CD4-positive, alpha-beta T cell treated with Interleukin-15 for 1 hour (primary cell): ENCODE measurements at regions not wholly inside any gene's neighbourhood (a gene's known extent, or its start where the extent isn't known, plus 50 kb on each side); places are given as distances from the start of the nearest gene placed in this dataset.
"Not testable (repeated sequence)": the region's sequence is repeated elsewhere in the genome, so short reads cannot be mapped to it uniquely, and the experiment has no call there.

Experiments
- DNase-seq: peaks from one replicate; pipeline ENCODE4 v3.0.0-alpha.2; 2020

DNA sequence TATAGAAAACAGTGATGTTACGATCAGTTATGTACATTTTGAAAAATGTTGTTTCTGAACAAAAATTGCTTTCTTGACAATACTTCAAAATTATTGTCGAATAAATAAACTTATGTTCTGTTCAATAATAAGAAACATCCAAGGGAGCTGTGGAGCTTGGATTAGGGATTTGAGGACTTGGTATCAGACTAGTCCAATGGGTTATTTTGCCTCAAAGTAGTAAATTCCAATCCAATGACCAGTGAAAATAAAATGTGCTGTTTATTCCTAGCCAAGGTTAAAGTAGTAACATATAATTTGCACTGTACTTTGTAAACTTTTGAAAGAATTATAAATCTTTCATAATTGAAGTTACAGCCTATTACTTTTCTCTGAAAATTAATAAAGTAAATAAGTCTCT is 79.1 kb upstream of the IVNS1ABP start:
- no peak for DNase-seq

- DNase-seq = no peak
These were observed 76.8 kb upstream of the IVNS1ABP start for GRCh38 chr1:185393815-185394214.

- no peak for DNase-seq
These were observed 76.2 kb upstream of the IVNS1ABP start for GRCh38 chr1:185393205-185393604.

- no peak for DNase-seq
These were observed 71.8 kb upstream of the IVNS1ABP start for GRCh38 chr1:185388815-185389214.

DNA sequence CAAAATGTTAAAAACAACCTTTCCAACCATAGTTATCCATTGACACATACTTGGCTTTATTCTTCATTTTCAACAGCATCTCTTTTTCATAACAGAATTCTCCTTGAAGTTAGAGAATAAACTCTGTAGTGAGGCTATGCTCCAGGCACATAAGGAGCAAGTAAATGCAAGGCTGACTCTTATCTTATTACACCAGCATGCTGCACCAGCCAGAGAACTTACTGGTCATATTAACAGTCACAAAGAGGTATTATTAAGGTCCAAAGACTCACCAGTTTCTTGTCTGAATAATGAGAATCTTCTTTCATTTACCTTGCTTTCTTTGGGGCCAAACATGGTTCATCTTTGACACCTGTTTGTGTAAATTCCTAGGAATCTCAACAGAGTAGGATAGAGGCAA is 71.3 kb upstream of the IVNS1ABP start:
- no peak for DNase-seq

DNA sequence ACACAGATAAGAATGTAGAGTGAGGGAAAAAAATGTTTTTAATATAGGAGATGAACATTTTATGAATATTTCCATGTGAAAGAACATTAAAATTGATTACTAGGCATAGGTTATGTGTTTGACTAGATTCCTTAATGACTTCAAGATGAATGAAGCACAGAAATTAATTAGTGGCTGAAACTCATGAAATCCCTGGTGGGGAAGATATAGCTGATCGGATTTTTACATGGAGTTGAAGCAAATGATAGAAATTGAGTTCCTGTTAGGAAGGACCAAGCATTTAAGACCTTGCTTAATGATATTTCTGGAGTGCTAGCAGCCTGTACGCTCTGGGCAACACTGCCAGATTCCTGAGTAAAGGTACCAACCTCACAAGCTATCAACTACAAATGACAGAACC is 68.9 kb upstream of the IVNS1ABP start:
- DNase-seq = no peak

DNA sequence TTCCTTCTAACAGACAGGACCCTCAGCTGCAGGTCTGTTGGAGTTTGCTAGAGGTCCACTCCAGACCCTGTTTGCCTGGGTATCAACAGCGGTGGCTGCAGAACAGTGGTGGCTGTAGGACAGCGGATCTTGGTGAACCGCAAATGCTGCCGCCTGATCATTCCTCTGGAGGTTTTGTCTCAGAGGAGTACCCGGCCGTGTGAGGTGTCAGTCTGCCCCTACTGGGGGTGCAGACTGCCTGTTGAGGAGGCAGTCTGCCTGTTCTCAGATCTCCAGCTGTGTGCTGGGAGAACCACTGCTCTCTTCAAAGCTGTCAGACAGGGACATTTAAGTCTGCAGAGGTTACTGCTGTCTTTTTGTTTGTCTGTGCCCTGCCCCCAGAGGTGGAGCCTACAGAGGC is 66.8 kb upstream of the IVNS1ABP start:
- not testable (repeated sequence) for DNase-seq

GRCh38 chr1:185377831-185378230 is 60.8 kb upstream of the IVNS1ABP start:
- DNase-seq = no peak

DNA sequence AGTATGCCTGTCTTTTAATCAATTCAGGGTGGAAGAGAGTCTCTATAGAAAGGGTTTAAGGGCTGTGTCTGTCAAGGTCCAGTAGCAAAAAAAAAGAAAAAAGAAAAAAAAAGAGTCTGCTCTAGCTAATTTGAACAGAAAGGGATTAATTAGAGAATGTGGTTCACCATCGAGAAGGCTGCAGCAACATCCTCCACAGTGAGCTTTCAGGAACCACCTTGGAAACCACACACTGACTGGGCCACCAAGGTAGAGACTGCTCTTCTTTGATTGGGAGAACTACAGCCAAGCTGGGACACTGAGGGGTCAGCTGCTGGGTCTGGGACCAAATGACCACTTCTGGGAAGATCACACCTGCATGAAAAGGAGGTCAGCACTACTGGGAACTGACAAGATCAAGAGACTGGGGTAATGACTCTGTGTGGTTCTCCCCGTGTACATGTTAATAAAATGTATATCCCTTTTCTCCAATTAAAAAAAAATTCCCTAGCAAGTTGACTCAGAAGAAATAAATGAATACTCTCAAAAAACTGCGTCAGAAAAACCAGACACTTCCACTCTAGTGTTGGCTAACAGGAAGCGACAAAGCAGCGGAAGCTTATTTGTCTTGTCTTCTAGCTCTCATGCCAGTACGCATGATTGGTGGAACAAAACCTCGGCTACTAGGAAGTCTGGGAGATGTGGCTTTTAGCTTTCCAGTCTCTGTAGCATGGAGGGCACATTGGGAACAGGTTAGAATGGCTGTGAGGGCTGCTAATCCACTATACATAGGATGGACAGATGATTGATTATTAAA is 60.0 kb upstream of the IVNS1ABP start:
- peak; percentile 48 for DNase-seq

DNA sequence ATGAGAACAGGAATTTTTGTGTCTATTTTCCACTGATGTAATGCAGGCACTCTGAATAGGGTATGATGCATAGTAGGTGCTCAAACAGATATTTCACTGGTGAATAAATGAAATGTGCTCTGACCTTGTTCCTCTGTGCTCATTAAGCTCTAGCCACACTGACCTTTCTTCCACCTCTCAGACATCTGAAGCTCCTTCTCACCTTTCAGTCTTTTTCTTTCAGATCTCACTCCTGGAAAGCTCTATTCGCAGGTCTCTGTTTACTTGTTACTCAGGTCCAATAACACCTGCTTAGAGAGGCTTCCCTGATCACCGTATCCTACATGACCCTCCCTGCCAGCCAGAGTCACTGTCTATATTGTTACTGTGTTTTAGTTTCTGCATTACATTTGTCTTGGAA is 59.2 kb upstream of the IVNS1ABP start:
- no peak for DNase-seq

DNA sequence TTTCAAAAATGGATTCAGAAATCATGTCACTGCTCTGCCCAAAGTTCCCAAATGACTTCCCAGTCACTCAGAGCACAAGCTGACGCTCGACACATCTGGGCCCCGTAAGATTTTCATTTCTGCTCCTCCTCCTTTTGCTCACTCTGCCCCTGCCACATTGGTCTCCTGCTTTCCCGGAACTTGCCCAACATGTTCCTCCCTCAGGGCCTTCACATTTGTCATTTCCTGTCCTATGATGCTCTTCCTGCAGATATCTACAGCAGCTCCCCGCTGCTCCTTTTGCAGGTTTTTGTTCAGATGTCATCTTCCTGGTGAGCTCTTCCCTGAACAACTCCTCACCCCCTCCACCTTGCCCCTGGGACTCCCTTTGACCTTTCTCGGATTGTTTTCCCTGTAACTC is 58.5 kb upstream of the IVNS1ABP start:
- peak; percentile 69 for DNase-seq

DNA sequence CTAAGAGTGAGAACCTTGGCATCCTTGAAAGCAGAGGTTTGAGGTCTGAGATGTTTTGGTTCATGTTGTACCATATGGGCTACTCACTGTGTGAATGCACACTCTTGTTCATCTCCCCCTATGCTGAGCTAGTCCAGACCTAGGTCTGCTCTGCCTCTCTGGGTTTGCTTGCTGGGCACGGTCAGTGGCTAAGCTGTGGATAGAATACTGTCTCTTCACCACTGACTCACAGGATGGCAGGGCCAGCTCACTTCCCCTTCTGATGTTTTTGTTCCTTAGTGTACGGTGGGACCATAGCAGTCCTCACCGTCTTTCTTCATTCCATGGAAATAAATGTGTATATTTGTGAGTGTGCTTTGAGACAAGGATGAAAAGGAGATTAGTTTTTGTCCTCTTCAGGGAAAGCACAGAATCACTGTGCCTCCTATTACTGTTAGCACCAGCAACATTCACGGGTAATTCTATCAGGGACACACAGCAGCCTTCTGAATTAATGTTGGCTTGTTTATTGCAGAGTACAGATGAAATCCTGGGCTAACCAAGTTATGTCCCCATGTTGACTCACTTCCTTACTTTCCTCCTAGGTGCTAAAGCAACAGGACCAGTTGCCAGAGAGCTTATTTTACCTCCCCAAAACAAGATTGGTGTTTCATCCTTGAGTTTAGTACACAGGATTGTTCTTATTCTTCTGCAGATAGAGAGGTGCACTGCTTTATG is 56.9 kb upstream of the IVNS1ABP start:
- DNase-seq = peak; percentile 67

DNA sequence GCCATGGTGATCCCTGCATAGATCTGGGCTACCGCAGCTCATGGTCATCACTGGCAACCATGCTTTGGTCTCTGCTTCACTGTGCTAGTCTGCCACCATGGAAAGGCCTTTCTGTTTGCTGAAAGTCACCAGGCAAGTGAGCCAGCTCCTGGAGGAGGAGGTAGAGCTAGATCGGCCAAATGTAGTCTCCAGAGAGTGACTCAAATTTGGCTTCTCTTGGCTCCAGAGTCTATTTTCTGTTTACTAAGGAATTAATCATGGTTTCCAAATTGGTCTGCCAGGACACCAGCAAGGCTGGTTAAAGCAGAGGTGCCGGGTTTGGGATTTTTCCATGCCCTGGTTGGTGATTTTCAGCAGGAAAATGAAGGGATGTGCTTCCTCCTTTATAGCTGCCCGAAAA is 52.7 kb upstream of the IVNS1ABP start:
- no peak for DNase-seq

DNA sequence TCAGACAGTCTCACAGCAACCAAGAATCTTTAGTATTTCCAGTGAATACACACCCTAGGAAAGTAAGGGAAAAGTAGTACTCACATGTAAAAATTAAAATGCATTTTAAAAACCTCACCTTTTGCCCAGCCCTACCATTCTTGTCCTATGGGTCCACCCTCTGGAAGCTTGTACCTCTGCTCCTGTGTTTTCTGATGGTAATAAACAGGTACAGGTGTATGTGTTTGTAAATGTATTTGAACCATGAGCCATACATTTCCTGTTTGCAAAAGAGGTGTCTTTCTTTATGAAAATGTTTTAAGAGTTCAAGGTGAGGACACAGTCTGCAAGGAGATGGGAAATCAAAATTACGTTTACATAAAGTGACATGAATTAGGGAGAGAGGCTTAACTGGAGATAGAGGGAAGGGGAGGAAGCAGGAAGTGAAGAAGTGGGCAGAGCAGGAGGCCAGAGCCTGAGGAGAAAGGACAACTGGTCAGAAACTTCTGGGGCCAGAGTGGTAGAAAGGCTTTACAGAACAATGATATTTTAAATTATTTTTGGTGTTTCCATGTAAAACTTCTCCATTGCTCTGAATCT is 52.0 kb upstream of the IVNS1ABP start:
- DNase-seq = no peak

- DNase-seq = no peak
These were observed 51.3 kb upstream of the IVNS1ABP start for GRCh38 chr1:185368313-185368855.

DNA sequence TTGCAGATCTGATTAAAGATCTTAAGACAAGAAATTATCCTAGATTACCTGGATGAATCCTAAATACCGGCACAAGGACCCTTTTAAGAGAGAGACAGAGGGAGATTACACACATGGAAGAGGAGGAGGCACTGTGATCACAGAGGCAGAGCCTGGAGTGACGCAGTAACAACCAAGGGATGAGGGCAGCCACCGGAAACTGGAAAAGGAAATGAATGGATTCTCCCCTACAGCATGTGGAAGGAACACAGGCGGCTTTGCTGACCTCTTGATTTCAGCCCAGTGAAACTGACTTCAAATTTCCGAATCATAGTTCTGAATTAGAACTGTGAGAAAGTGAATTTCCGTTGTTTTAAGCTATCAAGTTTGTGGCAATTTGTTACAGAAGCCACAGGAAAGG is 50.2 kb upstream of the IVNS1ABP start:
- no peak for DNase-seq
